ENCODE measurements at regions not wholly inside any gene's neighbourhood (a gene's known extent, or its start where the extent isn't known, plus 50 kb on each side); places are given as distances from the start of the nearest gene placed in this dataset.

DNA sequence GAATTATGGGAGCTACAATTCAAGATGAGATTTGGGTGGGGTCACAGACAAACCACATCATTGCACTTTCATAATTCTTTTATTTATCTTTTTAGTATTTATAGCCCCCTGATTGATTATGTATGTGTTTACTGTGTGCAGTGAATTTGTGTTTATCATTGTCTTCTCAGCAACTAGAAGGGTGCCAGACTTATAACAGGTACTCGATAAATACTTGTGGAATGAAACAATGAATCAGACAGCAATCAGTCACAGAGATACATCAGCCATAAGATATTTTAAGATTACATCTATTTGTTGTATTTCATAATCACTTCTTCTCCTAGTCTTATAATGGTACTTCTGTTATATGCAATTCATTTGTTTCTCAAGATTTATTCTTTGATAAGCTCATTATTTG is 273.2 kb downstream of the PTPRC start:
- DNase-seq (ENCODE audit: low spot score in 2 of 2), result no peak
- peaks cover 3 to 6% of the 10 kb centered on the region in 2 donors for H3K9me3 Mint-ChIP-seq
- ATAC-seq, result no peak
- H3K27ac Mint-ChIP-seq, result no peak overlapping the region
- H3K36me3 Mint-ChIP-seq, result peaks cover 0 to 14% of the 10 kb centered on the region in 2 donors

DNA sequence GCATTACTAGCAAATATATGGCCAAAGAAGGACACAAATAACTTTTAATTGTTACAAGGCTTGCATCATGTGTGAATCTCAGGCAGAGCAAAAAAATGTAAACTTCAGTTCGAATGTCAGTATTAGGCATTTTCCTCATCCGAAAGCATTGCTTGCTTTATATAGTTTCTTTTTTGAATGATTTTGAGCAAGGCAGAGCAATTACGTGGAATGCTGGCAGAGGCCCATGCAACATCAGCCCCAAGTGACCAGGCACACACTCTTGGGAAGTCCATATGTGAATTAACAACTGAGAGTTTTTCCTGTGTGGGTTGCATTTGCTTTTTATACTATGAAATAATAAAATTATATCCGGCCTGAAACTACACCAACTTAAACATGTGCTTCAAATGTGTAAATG is 274.8 kb downstream of the PTPRC start:
- H3K9me3 Mint-ChIP-seq, result peaks cover 3 to 6% of the 10 kb centered on the region in 2 donors
- no peak overlapping the region for H3K27ac Mint-ChIP-seq
- DNase-seq (ENCODE audit: low spot score in 2 of 2) (no peak), ATAC-seq (no peak)
- peaks cover 0 to 27% of the 10 kb centered on the region in 2 donors for H3K36me3 Mint-ChIP-seq

DNA sequence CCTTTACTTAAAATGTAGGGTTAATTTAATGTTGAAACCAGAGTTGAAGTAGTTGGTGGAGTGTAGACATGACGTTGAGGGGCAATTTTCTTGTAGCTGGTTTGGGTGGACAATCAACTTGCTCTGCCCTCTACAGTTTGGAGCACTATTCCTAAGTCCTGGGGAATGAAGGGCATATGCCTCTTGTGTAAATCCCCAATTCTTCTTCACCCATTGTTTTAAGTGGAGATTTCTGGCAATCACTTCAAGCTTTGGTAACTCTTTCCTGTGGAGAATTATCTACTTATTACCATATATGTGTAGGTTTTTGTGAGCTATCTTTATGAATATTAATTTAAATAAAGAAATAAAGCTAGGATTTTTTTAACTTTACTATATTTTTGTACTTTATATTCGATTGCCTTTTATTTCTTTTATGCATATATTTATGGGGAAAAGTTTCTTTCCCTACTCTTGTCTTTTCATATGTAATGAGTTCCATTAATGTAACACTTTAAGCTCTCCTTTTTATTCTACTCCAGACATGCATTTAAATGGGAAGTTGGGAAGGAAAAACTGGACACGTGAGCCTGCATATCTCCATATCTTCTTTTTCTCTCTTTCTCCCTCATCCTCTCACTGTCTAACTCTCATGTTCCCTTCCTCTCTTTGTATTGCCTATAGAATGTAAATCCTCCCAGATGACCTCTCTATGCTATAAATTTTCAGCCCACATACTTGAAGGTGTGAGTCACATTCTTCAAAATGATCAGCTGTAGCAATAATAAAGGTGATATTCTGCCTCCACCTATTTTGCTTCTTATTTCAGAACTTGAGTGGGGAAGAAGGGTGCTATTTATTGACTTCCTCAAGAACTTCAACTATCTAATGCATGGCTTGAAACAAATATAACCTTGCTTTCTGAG is 276.7 kb downstream of the PTPRC start:
- Mint-ChIP-seq H3K36me3 (peaks cover 0 to 27% of the 10 kb centered on the region in 2 donors), H3K9me3 (peaks cover 3 to 6% of the 10 kb centered on the region in 2 donors), H3K27ac (no peak overlapping the region)
- ATAC-seq (no peak), DNase-seq (ENCODE audit: low spot score in 2 of 2) (no peak)

DNA sequence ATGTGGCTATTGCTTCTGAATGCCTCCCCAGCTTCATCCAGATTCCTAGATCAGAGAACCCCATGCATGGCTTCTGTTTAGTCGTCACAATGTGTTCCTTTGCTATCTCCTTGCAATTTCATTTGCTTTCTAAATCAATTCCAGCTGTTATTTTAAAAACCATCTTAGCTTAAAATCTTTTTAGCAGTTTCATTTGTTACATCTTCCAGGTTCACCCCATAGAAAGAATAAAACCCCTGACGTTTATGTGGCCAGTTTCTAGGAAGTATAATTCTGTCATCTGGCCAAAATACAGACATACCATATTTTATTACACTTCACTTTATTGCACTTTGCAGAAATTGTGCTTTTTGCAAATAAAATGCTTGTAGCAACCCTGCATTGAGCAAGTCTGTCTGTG is 278.4 kb downstream of the PTPRC start:
- no peak for ATAC-seq
- H3K9me3 Mint-ChIP-seq, result no peaks in the 10 kb centered on the region

DNA sequence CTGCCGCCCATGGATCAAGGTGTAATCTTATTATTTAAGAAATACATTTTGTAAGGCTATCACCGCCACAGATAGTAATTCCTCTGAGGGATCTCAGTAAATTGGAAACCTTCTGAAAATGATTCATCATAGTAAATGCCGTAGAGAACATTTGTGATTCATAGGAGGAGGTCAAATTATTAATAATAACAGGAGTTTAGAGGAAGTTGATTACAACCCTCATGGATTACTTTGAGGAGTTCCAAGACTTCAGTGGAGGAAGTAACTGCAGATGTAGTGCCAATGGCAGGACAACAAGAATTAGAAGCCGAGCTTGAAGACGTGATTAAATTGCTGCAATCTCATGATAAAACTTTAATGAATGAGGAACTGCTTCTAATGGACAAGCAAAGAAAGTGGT is 280.1 kb downstream of the PTPRC start:
- peaks cover 0 to 19% of the 10 kb centered on the region in 2 donors for H3K36me3 Mint-ChIP-seq
- DNase-seq (ENCODE audit: low spot score in 2 of 2) (no peak), ATAC-seq (no peak)
- no peaks in the 10 kb centered on the region for H3K9me3 Mint-ChIP-seq
- H3K27ac Mint-ChIP-seq, result peak overlapping the region; percentile 74 to 83

More for the DNA sequence above, 278.4 kb downstream of the PTPRC start:
- peaks cover 0 to 24% of the 10 kb centered on the region in 2 donors for H3K36me3 Mint-ChIP-seq
- no peak overlapping the region for H3K27ac Mint-ChIP-seq
- DNase-seq (ENCODE audit: low spot score in 2 of 2), result no peak

DNA sequence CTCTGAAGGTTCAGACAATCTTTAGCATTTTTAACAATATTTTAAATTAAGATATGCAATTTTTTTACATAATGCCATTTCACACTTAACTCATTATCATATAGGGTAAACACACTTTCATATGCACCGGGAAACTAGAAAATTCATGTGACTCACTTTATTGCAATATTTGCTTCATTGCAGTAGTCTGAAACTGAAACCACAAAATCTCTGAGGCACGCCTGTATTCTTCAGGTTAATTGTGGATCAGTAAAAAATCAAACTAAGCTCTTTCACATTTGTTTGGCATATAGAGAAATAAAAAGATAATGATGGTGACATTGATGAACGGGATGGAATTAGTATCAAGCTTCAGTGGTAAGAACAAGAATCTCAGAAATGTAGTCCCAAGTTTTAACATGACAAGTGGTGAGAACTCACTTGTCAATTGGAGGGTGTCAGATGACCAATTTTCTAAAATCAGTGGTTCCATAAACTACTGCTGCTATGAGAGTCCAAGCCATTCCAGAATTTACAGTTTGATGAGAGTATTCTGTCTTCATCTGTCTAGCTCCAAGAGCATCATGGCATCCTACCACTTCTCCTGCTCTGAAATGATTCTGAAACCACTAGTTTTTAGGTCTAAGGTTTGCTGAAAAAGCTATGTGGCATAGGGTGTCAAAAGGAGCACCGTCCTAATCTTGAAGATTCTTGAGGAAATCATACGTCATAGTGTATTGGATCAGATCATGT is 281.0 kb downstream of the PTPRC start:
- DNase-seq (ENCODE audit: low spot score in 2 of 2) (no peak), ATAC-seq (peak; percentile 67 to 78)
- Mint-ChIP-seq H3K9me3 (no peaks in the 10 kb centered on the region), H3K36me3 (peaks cover 0 to 19% of the 10 kb centered on the region in 2 donors), H3K27ac (peak overlapping the region; percentile 65 to 74)

DNA sequence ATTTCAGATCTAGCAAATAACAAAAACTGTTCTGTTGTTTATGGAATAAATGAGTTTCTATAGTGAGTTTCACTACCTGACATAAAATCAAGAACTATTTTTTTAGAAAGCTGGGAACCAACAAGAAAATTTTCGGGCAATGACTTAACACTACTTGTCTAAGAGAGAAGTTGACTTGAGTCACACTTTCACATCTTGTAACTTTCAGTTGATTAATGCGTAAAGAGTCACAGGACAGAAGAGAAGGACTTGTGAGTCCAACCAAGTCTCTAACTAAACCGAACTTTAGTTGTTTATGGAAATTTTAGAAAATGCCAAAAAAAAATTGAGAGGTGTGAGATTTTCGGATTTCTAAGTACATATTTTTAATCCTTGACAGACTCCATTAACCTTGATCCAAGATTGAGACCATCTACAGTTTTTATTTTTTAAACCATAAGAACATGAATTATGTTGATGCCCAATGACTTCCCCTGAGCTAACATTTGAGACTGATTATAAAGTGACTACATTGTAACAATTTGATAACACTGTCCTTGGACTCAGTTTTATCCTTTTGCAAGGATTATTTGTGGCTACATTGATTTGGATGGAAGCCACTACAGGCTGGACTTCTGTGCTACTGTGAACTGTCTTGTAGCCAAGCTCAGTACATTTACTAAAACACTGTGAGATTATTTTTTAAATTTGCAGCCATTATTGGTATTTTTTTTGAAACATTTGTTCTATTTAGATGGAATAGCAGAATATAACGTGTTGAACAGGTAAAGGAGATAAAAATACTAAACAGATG is 284.0 kb downstream of the PTPRC start:
- peak; percentile 77 to 82 for ATAC-seq
- Mint-ChIP-seq H3K27ac (peak overlapping the region; percentile 79 to 92), H3K36me3 (peaks cover 0 to 13% of the 10 kb centered on the region in 2 donors), H3K9me3 (no peaks in the 10 kb centered on the region)
- no peak for DNase-seq (ENCODE audit: low spot score in 2 of 2)

DNA sequence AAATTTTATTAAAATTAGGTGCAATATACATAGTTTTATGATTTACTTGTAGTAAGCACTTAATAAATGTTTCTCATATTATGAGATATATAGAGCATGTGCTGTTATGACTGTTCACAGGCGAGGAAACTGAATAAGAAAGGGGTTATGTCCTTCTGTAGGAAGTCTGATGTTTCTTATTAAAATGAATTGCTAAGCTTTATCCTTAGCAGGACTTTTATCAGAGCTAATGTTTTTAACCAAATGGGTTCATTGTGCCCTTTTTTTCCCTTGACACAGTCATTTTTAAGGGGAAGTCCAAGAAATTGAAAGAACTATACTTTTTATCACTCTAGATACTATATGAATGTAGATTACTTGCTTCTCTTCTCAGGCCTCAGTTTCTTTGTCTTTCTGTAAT is 285.2 kb downstream of the PTPRC start:
- peaks cover 0 to 6% of the 10 kb centered on the region in 2 donors for H3K36me3 Mint-ChIP-seq
- H3K9me3 Mint-ChIP-seq, result no peaks in the 10 kb centered on the region
- DNase-seq (ENCODE audit: low spot score in 2 of 2), result no peak
- H3K27ac Mint-ChIP-seq, result no peak overlapping the region
- no peak for ATAC-seq

DNA sequence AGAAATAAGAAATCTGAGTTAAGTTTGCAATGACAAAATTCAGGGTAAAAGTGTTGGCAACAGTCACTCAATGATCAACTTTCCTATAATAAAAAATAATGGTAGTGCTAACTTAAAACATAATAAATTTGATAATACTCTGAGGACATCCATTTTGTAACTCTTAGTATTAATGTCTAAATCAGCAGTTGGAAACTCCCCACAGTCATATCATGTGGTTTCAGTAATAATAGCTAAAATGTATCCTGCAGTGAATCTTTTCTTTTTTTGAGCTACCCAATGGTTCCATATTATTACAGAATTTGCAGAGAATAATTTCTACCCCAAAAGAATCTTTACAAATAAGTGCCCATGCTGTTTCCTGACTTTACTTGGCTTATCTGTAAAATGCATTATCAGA is 286.7 kb downstream of the PTPRC start:
- Mint-ChIP-seq H3K9me3 (no peaks in the 10 kb centered on the region), H3K27ac (no peak overlapping the region), H3K36me3 (peaks cover 0 to 1% of the 10 kb centered on the region in 2 donors)
- ATAC-seq (no peak), DNase-seq (ENCODE audit: low spot score in 2 of 2) (no peak)

DNA sequence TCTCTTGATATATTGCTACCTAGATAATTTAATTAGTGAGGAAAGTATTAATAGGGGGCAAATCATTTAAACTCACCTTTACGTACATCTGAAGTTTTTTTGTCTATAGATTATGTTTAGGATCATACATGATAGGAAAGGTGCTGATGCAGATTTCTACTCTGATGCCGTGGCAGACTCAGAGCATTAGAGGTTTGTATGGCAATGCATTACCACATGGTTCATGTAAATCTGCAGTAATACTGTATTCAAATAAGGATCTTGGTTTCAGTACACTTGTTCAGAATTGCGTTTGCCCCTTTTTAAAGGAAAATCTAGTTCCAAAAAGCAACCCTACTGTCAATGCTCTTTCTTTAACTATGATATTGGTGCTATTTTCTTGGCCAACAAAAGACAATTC is 288.3 kb downstream of the PTPRC start:
- ATAC-seq (no peak), DNase-seq (ENCODE audit: low spot score in 2 of 2) (no peak)
- H3K36me3 Mint-ChIP-seq, result no peaks in the 10 kb centered on the region
- H3K9me3 Mint-ChIP-seq, result no peaks in the 10 kb centered on the region
- H3K27ac Mint-ChIP-seq, result no peak overlapping the region

DNA sequence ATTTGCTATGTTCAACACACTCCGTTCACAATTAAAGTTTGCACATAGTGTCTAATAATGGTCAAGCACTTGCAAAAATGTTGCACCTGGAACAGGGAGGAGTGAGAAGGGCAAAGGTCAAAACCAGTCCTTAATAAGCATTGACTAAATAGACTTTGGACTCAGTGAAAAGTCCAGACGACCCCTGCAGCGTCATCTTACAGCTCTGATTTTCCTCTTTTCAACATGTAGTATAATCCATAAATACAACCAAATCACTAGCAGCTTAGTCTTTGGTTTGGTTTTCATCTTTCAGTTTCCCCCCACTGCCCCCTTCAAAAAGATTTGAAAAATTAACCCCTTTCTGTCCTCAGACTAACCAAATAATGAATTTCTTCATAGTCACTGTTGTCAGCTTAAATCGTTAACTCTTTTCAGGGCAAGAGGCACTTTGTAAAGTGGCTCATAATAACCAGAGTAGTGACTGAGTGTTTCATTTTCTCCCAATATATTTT is 290.3 kb downstream of the PTPRC start:
- no peaks in the 10 kb centered on the region for H3K36me3 Mint-ChIP-seq
- ATAC-seq (peak in 1 of 2 donors; percentile 25), DNase-seq (ENCODE audit: low spot score in 2 of 2) (no peak)
- H3K27ac Mint-ChIP-seq, result no peak overlapping the region
- H3K9me3 Mint-ChIP-seq, result no peaks in the 10 kb centered on the region

DNA sequence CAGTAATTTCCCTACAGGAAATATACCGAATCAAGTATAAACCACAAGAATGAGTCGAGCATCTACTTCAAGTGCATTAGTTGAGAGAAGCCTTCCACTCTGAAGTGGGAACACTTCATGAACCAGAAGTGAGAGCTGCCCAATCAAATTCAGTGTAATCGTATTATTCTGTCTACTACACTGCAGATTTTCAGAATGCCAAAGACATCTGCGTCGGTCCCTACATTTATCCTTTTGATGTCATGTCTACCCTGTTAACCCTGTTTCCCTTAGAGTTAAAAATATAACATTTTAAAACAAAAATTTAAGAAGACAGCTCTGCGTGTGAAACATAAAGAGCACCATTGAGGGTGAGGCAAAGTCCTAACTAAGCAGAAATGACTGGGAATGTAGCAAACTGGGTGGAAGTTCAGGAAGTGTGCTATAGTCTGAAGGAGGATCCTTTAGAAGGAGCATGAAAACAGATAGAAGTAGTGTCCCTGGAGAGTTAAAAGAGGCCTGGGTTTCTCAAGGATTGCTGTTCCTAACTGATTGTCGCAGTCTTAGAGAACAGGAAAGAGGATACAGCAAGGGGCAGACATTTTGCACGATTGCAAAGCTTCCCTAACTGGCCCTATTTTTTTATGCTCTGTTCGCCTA is 291.2 kb downstream of the PTPRC start:
- Mint-ChIP-seq H3K27ac (peak overlapping the region; percentile 58 to 85), H3K9me3 (no peaks in the 10 kb centered on the region), H3K36me3 (no peaks in the 10 kb centered on the region)
- no peak for DNase-seq (ENCODE audit: low spot score in 2 of 2)
- peak; percentile 88 to 90 for ATAC-seq

DNA sequence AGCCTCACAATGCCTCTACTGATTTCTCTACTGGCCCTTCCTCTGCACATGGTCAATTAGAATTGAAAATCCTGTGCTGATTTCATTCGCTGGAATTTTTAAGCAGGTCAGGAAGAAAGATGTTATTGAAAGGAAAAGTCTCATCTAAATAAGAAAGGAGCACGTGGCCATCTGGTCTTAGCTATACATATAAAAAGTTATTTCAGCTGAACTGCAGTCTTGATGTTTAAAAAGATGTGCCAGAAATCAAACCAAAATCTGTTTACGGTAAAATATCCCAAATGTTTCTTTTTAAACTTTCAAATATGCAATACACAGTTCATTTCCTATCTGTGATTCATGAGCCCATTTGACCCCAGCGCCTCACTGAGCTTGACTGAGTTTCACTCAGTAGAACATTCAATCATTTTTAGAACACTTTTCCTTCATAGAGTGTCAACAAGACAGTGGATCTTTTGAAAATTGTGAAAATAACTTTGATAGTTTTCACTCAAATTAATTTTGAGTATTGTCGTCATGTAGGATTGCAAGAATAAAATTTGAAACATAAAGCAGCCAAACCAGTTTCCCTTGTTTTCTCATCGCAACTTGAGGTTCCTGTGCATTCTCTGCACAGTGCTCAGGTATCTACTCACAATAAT is 293.6 kb downstream of the PTPRC start:
- ATAC-seq, result no peak
- no peaks in the 10 kb centered on the region for H3K36me3 Mint-ChIP-seq
- H3K9me3 Mint-ChIP-seq, result no peaks in the 10 kb centered on the region
- DNase-seq (ENCODE audit: low spot score in 2 of 2), result no peak
- peak overlapping the region; percentile 73 to 77 for H3K27ac Mint-ChIP-seq

DNA sequence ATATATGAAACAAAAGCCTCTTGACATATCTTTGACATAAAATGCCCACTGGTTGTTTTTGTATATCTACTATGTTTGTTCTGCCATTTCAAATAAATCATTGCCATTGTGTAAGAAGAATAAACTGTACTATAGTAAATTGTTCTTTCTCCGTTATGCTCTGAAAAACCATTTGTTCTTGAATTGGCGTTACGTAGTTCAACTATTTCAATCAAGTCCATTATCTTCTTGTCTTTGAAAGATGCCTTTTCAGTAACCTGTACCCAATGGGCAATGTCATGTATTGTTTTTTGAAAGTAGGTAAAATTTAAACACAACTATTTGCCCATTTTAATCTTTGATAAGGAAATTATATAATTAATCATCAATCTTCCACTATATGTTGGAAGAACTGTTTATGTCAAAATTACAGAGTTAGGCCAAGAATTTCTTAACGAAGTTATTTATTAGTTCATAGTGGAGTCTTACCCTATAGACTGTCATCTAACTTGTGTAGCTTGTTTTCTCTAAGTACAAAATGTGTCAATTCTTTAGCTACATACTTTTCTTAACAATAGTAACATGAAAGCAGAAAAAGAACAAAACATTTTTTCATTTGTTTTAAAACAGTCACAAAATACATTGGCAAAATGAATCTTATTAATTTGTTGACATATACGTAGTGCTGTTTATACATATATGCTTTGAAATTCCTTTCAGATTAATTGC is 294.8 kb downstream of the PTPRC start:
- no peak overlapping the region for H3K27ac Mint-ChIP-seq

DNA sequence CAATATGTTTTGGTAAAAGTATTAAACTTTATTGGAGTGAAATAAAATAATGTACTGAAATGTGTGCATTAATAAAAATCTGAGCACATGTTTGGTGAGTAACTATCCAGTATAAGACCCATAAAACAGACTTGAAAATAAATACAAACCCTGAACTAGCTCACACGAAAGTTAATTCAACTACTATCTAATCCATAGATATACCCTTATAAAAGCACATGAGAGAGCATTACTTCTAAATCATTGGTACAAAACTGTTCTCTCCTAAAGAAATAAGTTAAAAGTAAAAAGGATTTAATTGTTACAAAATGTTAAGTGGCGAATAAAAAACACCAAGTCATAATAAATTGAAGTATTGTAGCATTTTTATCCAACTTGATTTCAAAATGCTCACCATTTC is 295.6 kb downstream of the PTPRC start:
- Mint-ChIP-seq H3K27ac (no peak overlapping the region), H3K36me3 (no peaks in the 10 kb centered on the region), H3K9me3 (no peaks in the 10 kb centered on the region)
- ATAC-seq (no peak), DNase-seq (ENCODE audit: low spot score in 2 of 2) (no peak)

More for the DNA sequence above, 294.8 kb downstream of the PTPRC start:
- DNase-seq (ENCODE audit: low spot score in 2 of 2) (no peak), ATAC-seq (no peak)
- no peaks in the 10 kb centered on the region for H3K36me3 Mint-ChIP-seq
- no peaks in the 10 kb centered on the region for H3K9me3 Mint-ChIP-seq

Data from activated naive CD4-positive, alpha-beta T cell treated with anti-CD3 and anti-CD28 coated beads, Interleukin-2, amount 50 U/mL, for 72 hours (primary cell).